Naive thymus-derived CD8-positive, alpha-beta T cell (primary cell): ENCODE measurements at regions not wholly inside any gene's neighbourhood (a gene's known extent, or its start where the extent isn't known, plus 50 kb on each side); places are given as distances from the start of the nearest gene placed in this dataset.

Experiments used
- ATAC-seq, 2 donors: fragments of 150-1000 bp; cut with Tn5 transposase in 1 of 2; sonication (Bioruptor Pico), chemical (Tn5 transposase) in 1 of 2; 1 replicate in 1 of 2; 2 replicates in 1 of 2; pipeline ENCODE4 v1.10.0; 2021; ENCODE audit warnings: mild to moderate bottlenecking in 2 of 2, moderate library complexity in 2 of 2
- POLR2A ChIA-PET: fragments of 350-600 bp; sonication (Branson Sonifier 250); formaldehyde crosslinking; loops from one replicate; lab custom pipeline; 2021; ENCODE audit warnings: antibody characterized with exemption; lab: Charles Lee
- DNase-seq, 10 donors: peaks; one replicate each; pipeline versions ENCODE4 v3.0.0 to v3.0.0-alpha.2; 2020 to 2022
- H3K27ac Mint-ChIP-seq, 10 donors: one replicate each; pipeline ENCODE4 v1.8.0; 2020 to 2022; ENCODE audit warnings: mild to moderate bottlenecking in 10 of 10, mixed read lengths in 10 of 10, moderate library complexity in 4 of 10, inconsistent platforms in 1 of 10
- H3K27me3 Mint-ChIP-seq, 5 donors: one replicate each; pipeline ENCODE4 v1.8.0; 2021 to 2022; ENCODE audit warnings: mixed read lengths in 5 of 5
- H3K36me3 Mint-ChIP-seq, 3 donors: one replicate each; pipeline ENCODE4 v1.8.0; 2020 to 2022; ENCODE audit warnings: mixed read lengths in 3 of 3, mild to moderate bottlenecking in 2 of 3, inconsistent platforms in 1 of 3
- H3K4me1 Mint-ChIP-seq, 4 donors: one replicate each; pipeline ENCODE4 v1.8.0; 2021 to 2022; ENCODE audit warnings: mixed read lengths in 4 of 4
- H3K4me3 Mint-ChIP-seq, 10 donors: one replicate each; pipeline ENCODE4 v1.8.0; 2020 to 2022; ENCODE audit warnings: mild to moderate bottlenecking in 10 of 10, mixed read lengths in 10 of 10, moderate library complexity in 6 of 10, inconsistent platforms in 1 of 10
- H3K9me3 Mint-ChIP-seq, 9 donors: one replicate each; pipeline ENCODE4 v1.8.0; 2020 to 2022; ENCODE audit warnings: mixed read lengths in 9 of 9, mild to moderate bottlenecking in 3 of 9, inconsistent platforms in 1 of 9, moderate library complexity in 1 of 9

DNA sequence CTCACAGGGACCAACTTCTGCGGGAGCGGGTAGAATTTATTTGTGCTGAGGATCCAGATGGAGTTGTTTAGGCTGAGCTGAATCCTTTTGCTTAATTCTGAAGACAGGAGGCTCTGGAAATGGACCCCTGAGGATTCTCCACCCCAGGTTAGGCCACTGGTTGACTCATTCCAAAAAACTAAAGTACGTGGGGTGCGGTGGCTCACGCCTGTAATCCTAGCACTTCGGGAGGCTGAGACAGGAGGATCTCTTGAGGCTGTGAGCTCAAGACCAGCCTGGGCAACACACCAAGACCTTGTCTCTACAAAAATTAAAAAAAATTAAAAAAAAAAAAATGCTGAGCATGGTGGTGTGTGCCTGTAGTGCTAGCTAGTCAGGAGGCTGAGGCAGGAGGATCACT is 76.3 kb upstream of the MAP1LC3B2 start:
- no peak for ATAC-seq
- POLR2A ChIA-PET: interaction anchor here (0.7 kb wide), 1 partner anchor 114 kb away, joined by 3 read pairs; no protein-coding TSS in a partner anchor
- Mint-ChIP-seq H3K36me3 (peaks cover 0 to 7% (median 4%) of the 10 kb centered on the region in 3 donors), H3K27ac (no peak overlapping the region), H3K4me1 (peaks cover 6 to 15% (median 13%) of the 10 kb centered on the region in 4 donors), H3K27me3 (peaks cover 0 to 2% (median 0%) of the 10 kb centered on the region in 5 donors), H3K9me3 (peaks cover 0 to 14% (median 6%) of the 10 kb centered on the region in 9 donors), H3K4me3 (no peak overlapping the region)
- no peak for DNase-seq

DNA sequence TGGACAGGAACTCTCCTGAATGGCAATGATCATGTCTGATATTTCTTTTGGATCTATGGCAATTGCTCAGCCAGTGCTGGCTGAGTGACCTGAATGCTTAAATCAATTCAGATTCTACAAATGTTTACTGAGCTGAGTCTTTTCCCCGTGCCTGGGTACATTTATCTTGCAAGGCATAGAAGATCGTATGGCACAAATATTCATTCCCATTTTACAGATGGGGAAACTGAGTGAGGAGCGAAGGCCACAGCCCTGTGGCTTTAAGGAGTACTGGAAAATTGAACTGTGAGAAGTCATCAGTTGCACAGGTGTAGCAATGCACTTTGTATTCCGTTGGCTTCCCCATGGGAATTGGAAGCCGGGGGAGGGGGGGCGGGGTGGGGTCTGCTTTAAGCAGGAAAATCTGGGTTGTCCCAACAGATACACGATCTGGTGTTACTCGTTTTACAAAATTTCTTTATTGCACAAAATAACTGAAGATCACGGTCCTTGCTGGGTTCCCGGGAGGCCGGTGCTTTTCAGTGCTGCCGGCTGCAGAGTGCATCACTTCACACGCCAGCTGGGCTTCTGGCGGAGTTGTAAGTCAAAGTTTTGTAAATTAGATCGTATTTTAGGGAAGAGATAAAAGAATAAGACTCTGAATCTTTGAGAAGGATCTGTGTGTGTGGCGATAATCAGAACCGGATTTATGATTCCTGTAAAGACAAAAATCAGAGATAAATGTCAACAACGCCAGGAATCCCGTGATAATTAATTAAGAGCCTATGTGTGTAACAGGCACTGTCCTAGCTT is 75.0 kb upstream of the MAP1LC3B2 start:
- H3K9me3 Mint-ChIP-seq: peaks cover 0 to 21% (median 12%) of the 10 kb centered on the region in 9 donors
- peaks cover 0 to 2% (median 0%) of the 10 kb centered on the region in 5 donors for H3K27me3 Mint-ChIP-seq
- ATAC-seq (no peak), DNase-seq (no peak)
- H3K4me1 Mint-ChIP-seq: peaks cover 6 to 15% (median 13%) of the 10 kb centered on the region in 4 donors
- no peak overlapping the region for H3K27ac Mint-ChIP-seq
- POLR2A ChIA-PET: no interaction called here
- peaks cover 0 to 14% (median 4%) of the 10 kb centered on the region in 3 donors for H3K36me3 Mint-ChIP-seq
- no peak overlapping the region for H3K4me3 Mint-ChIP-seq

DNA sequence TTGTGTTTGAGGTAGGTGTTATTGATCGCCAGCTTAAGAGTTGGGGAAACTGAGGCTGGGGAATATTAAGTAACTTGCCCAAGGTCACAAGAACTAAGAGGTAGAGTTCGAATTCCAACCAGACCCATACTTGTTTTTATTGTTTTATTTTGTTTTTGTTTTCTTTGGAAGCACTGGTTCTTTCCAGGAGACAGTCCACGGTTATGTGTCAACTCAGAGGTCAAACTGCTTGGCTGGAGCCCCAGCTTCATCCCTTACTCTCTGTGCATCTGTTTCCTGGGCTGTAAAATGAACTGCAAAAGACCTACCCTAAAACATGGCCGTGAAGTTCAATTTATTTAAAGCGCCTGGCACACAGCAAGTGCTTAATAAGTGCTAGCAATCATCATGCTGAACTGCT is 74.4 kb upstream of the MAP1LC3B2 start:
- H3K27ac Mint-ChIP-seq: no peak overlapping the region
- H3K4me3 Mint-ChIP-seq: no peak overlapping the region
- ATAC-seq: no peak
- H3K27me3 Mint-ChIP-seq: peaks cover 0 to 2% (median 0%) of the 10 kb centered on the region in 5 donors
- DNase-seq: no peak
- POLR2A ChIA-PET: no interaction called here
- peaks cover 6 to 13% (median 11%) of the 10 kb centered on the region in 4 donors for H3K4me1 Mint-ChIP-seq
- H3K36me3 Mint-ChIP-seq: peaks cover 0 to 14% (median 4%) of the 10 kb centered on the region in 3 donors
- H3K9me3 Mint-ChIP-seq: peaks cover 0 to 21% (median 12%) of the 10 kb centered on the region in 9 donors

DNA sequence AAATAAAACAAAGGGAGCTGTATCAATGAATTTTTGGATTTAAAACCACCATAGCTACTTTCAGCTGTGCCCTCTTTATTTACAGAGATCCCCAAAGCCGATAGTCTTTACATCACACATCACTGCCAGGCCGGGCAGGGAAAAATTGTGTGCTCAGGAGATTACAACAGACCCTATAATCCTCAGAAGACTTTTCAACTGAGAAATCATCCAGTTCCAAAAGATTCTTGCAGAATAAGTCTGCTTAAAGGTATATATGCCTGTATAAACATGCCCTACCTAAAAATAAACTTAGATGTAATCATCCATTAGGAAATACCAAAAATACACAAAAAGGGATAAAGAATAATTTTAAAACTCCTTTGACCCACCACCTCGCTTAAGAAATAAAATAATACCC is 70.1 kb upstream of the MAP1LC3B2 start:
- POLR2A ChIA-PET: no interaction called here
- peaks cover 0 to 21% (median 12%) of the 10 kb centered on the region in 9 donors for H3K9me3 Mint-ChIP-seq
- H3K4me1 Mint-ChIP-seq: no peaks in the 10 kb centered on the region
- H3K36me3 Mint-ChIP-seq: peaks cover 0 to 14% (median 4%) of the 10 kb centered on the region in 3 donors
- no peaks in the 10 kb centered on the region for H3K27me3 Mint-ChIP-seq
- H3K4me3 Mint-ChIP-seq: no peak overlapping the region
- ATAC-seq (no peak), DNase-seq (no peak)
- no peak overlapping the region for H3K27ac Mint-ChIP-seq

DNA sequence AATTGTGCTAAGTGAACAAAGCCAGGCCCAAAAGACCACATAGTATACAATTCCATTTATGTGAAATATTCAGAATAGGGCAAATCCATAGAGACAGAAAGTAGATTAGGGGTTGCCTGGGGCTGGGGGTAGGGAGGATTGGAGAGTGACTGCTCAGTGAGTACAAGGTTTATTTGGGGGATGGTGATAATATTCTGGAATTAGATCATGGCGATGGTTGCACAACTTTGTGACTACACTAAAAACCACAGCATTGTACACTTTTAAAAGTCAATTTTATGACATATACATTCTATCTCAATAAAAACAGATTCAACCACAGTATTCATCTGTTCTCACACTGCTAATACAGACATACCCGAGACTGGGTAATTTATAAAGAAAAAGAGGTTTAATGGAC is 68.7 kb upstream of the MAP1LC3B2 start:
- POLR2A ChIA-PET: no interaction called here
- peaks cover 0 to 14% (median 4%) of the 10 kb centered on the region in 3 donors for H3K36me3 Mint-ChIP-seq
- no peak for ATAC-seq
- DNase-seq: no peak
- H3K27me3 Mint-ChIP-seq: no peaks in the 10 kb centered on the region
- no peak overlapping the region for H3K27ac Mint-ChIP-seq
- H3K4me3 Mint-ChIP-seq: no peak overlapping the region
- H3K9me3 Mint-ChIP-seq: peaks cover 0 to 21% (median 12%) of the 10 kb centered on the region in 9 donors
- no peaks in the 10 kb centered on the region for H3K4me1 Mint-ChIP-seq

DNA sequence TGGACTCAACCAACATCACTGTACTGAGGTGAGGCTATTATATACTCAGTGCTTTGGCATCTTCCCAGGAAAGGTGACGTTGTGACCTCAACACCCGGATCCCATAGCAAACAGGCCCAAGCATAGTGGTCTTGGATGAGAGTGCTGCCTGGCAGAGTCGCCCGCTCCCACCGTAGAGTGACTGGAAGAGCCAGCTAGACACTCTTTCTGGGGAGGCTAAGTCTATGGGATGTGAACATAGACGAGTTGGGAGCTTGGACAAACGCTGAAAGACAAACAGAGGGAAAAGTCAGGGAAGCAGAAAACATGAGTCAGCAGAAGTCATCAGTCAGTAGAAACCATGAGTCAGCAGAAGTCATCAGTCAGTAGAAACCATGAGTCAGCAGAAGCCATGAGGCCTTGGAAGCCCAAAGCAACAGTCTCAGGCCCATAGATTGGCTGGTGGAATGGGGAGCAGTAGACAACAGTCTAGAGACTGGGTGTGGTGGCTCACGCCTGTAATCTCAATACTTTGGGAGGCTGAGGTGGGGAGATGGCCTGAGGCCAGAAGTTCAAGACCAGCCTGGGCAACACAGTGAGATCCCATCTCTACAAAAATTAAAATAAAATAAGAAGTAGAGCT is 66.4 kb upstream of the MAP1LC3B2 start:
- no peak overlapping the region for H3K4me3 Mint-ChIP-seq
- H3K36me3 Mint-ChIP-seq: peaks cover 0 to 7% (median 0%) of the 10 kb centered on the region in 3 donors
- H3K4me1 Mint-ChIP-seq: no peaks in the 10 kb centered on the region
- no peak overlapping the region for H3K27ac Mint-ChIP-seq
- no peaks in the 10 kb centered on the region for H3K27me3 Mint-ChIP-seq
- DNase-seq: no peak
- ATAC-seq: no peak
- H3K9me3 Mint-ChIP-seq: peaks cover 0 to 9% (median 6%) of the 10 kb centered on the region in 9 donors
- POLR2A ChIA-PET: no interaction called here

DNA sequence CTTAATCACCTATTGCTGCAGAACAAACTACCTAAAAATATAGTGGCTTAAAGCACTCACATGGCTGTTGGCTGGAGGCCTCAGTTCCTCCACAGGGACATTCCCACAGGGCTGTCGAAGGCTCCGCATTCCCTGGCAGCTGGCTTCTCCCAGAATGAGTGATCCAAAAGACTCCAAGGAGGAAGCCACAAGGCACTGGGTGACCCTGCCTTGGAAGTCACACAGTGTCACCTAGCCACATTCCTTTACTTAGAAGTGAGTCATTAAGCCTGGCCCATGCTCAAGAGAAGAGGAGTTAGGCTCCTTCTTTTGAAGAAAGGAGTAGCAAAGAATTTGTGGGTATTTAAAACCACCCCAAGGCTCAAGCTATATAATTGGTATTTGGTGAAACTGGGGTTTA is 63.9 kb upstream of the MAP1LC3B2 start:
- Mint-ChIP-seq H3K27ac (no peak overlapping the region), H3K27me3 (peaks cover 0 to 4% (median 0%) of the 10 kb centered on the region in 5 donors), H3K4me3 (no peak overlapping the region), H3K36me3 (no peaks in the 10 kb centered on the region), H3K9me3 (peaks cover 0 to 1% (median 0%) of the 10 kb centered on the region in 9 donors), H3K4me1 (no peaks in the 10 kb centered on the region)
- POLR2A ChIA-PET: no interaction called here
- ATAC-seq: no peak
- no peak for DNase-seq

DNA sequence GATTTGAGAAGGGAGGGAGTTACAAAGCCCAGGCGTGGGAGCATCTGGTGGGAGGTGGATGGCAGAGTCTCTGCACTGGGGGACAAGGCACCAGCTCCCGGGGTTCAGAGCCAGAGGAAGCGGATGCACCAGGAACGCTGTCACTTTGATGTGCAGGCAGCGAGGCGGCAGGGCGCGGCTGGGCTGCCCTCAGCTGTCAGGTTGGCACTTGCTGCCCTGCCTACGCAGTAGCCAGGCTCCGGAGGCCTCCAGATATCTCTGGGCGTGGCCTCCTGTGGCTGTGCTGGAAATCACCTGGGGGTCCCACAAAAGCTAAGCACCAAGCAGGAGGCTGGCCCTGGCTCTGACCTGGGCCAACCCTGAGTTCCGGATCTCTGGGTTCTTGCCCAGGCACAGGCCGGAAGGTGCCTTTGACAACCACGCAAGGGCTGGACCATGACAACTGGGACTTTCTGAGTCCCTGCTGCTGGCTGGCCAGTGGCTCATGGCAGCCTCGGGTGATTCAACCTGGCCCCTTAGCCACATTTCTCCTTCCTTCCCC is 62.1 kb upstream of the MAP1LC3B2 start:
- H3K4me3 Mint-ChIP-seq: no peak overlapping the region
- H3K9me3 Mint-ChIP-seq: peaks cover 0 to 1% (median 0%) of the 10 kb centered on the region in 9 donors
- H3K27ac Mint-ChIP-seq: no peak overlapping the region
- H3K36me3 Mint-ChIP-seq: no peaks in the 10 kb centered on the region
- peaks cover 0 to 4% (median 0%) of the 10 kb centered on the region in 5 donors for H3K27me3 Mint-ChIP-seq
- POLR2A ChIA-PET: no interaction called here
- H3K4me1 Mint-ChIP-seq: peaks cover 0 to 2% (median 0%) of the 10 kb centered on the region in 4 donors
- DNase-seq (no peak), ATAC-seq (no peak)

DNA sequence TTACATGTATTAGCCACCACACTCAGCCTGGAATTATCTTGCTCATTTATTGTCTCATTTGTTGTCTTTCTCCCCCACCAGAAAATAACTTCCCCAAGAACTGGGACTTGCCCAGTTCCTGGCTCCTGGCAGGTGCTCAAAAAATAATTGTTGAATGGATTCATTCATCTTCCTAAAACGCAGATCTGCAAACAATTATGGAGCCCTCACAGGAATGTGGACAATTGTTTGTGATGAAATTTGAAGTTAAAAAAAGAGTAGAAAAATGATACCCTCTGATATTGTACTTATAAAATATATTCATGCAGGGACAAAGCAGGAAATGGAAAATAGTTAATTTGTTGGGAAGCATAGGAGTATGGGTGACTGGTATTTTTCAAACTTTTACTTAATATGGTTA is 60.7 kb upstream of the MAP1LC3B2 start:
- POLR2A ChIA-PET: no interaction called here
- peaks cover 0 to 1% (median 0%) of the 10 kb centered on the region in 3 donors for H3K36me3 Mint-ChIP-seq
- peaks cover 0 to 1% (median 0%) of the 10 kb centered on the region in 9 donors for H3K9me3 Mint-ChIP-seq
- ATAC-seq (no peak), DNase-seq (no peak)
- peaks cover 0 to 4% (median 0%) of the 10 kb centered on the region in 5 donors for H3K27me3 Mint-ChIP-seq
- H3K27ac Mint-ChIP-seq: peak overlapping the region in 1 of 10 donors; percentile 48
- H3K4me1 Mint-ChIP-seq: peaks cover 0 to 3% (median 0%) of the 10 kb centered on the region in 4 donors
- no peak overlapping the region for H3K4me3 Mint-ChIP-seq

DNA sequence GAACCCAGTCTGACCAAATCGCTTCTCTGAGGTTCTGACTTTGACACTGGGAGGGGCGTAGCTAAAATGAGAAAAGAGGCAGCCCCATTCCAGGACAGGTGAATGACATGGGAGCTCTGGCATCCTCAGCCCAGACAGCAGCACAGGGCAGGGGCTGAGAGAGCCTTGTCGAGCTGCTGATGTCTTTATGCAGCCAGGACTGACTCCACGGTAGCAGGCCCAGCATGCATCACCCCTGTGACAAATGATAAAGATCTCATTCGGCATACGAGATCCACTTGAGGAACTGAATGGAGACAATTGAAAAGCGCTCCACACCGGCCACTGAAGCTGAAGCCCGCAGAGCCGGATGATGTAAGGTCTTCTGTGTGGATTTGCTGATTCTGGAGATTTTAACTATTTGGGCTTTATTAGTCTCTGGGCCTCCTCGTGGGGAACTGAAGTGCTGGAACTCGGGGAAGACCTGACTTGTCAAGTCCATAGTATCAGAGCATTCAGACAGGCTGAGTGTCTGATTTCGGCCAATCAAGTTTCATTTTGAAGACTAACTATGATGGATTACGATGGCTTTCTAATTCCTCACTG is 56.9 kb upstream of the MAP1LC3B2 start:
- Mint-ChIP-seq H3K9me3 (peaks cover 0 to 1% (median 0%) of the 10 kb centered on the region in 9 donors), H3K36me3 (peaks cover 0 to 1% (median 0%) of the 10 kb centered on the region in 3 donors), H3K27ac (peak overlapping the region in 1 of 10 donors; percentile 15), H3K4me1 (peaks cover 0 to 3% (median 0%) of the 10 kb centered on the region in 4 donors), H3K27me3 (peaks cover 0 to 10% (median 0%) of the 10 kb centered on the region in 5 donors), H3K4me3 (no peak overlapping the region)
- DNase-seq (no peak), ATAC-seq (no peak)
- POLR2A ChIA-PET: no interaction called here

DNA sequence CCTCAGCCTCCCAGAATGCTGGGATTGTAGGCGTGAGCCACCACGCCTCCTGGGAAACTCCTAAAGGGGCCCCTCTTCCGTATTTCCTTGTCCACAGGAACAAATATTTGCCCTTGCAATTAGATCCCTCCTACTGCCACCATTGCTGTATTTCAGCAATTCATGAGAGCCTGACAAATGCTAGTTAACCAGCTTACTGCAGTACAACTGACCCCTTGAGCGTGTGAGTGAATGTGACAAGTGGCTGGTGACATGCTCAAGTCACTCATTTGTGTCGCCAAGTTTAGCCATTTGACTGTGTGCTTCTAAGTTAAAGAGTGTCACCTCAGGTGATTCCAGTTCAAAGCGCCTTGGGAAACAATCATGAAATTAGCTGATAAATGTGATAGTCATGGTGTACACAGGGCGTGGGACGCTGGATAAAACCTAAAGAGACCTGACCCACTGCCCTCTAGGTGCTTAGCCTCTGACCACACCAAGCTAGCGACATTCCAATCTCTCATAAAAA is 56.1 kb upstream of the MAP1LC3B2 start:
- POLR2A ChIA-PET: interaction anchor here (0.7 kb wide), 1 partner anchor 527 kb away, joined by 5 read pairs; no protein-coding TSS in a partner anchor

DNA sequence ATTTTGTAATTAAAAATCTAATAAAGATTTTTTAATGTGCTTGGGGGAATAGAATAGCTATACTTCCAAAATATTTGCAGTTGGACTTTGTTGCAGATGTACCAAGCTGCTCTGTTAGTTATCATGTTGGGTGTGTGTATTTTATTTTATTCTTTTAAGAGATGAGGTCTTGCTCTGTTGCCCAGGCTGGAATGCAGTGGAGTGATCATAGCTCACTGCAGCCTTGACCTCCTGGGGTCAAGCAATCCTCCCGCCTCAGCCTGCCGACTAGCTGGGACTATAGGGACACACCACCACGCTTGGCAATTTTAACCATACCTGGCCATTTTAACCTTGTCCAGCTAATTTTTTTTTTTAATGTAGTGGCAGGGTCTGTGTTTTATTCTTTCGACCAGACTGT is 54.7 kb upstream of the MAP1LC3B2 start:
- peaks cover 0 to 8% (median 2%) of the 10 kb centered on the region in 5 donors for H3K27me3 Mint-ChIP-seq
- H3K36me3 Mint-ChIP-seq: peaks cover 0 to 1% (median 0%) of the 10 kb centered on the region in 3 donors
- H3K9me3 Mint-ChIP-seq: no peaks in the 10 kb centered on the region
- H3K27ac Mint-ChIP-seq: no peak overlapping the region
- DNase-seq (no peak), ATAC-seq (no peak)
- no peak overlapping the region for H3K4me3 Mint-ChIP-seq
- H3K4me1 Mint-ChIP-seq: peaks cover 5 to 12% (median 6%) of the 10 kb centered on the region in 4 donors
- POLR2A ChIA-PET: no interaction called here

More for the DNA sequence above, 56.1 kb upstream of the MAP1LC3B2 start:
- H3K27ac Mint-ChIP-seq: peak overlapping the region in 1 of 10 donors; percentile 74
- DNase-seq (no peak), ATAC-seq (no peak)
- peaks cover 0 to 10% (median 1%) of the 10 kb centered on the region in 5 donors for H3K27me3 Mint-ChIP-seq
- H3K9me3 Mint-ChIP-seq: peaks cover 0 to 1% (median 0%) of the 10 kb centered on the region in 9 donors
- no peak overlapping the region for H3K4me3 Mint-ChIP-seq
- peaks cover 0 to 1% (median 0%) of the 10 kb centered on the region in 3 donors for H3K36me3 Mint-ChIP-seq
- peaks cover 4 to 5% (median 4%) of the 10 kb centered on the region in 4 donors for H3K4me1 Mint-ChIP-seq
